ENCODE measurements at regions not wholly inside any gene's neighbourhood (a gene's known extent, or its start where the extent isn't known, plus 50 kb on each side); places are given as distances from the start of the nearest gene placed in this dataset.

GRCh38 chrX:34218063-34218462 is 85.9 kb upstream of the FAM47A start:
- H3K4me3 ChIP-seq: no peak overlapping the region
- ATAC-seq: no peak
- intact Hi-C loops (cut with DNase I): no loop called here
- H3K27me3 ChIP-seq (ENCODE audit: low read depth): no peaks in the 10 kb centered on the region
- TF ChIP-seq CTCF (IDR thresholded peaks at IDR 0.05): no peak
- no peaks in the 10 kb centered on the region for H3K36me3 ChIP-seq
- H3K4me1 ChIP-seq: no peaks in the 10 kb centered on the region
- no peak for DNase-seq
- H3K27ac ChIP-seq: no peak overlapping the region
- H3K9me3 ChIP-seq: no peaks in the 10 kb centered on the region

GRCh38 chrX:34197946-34198345 is 65.8 kb upstream of the FAM47A start:
- TF ChIP-seq CTCF (IDR thresholded peaks at IDR 0.05): no peak
- H3K27me3 ChIP-seq (ENCODE audit: low read depth): no peaks in the 10 kb centered on the region
- no peak for ATAC-seq
- no peaks in the 10 kb centered on the region for H3K9me3 ChIP-seq
- no peak overlapping the region for H3K27ac ChIP-seq
- no peak overlapping the region for H3K4me3 ChIP-seq
- no peaks in the 10 kb centered on the region for H3K36me3 ChIP-seq
- DNase-seq: no peak
- H3K4me1 ChIP-seq: no peaks in the 10 kb centered on the region
- intact Hi-C loops (cut with DNase I): no loop called here

Data from lower lobe of right lung (tissue), 2 donors.